Activated naive CD4-positive, alpha-beta T cell treated with anti-CD3 and anti-CD28 coated beads, Interleukin-2, amount 50 U/mL, for 72 hours (primary cell): ENCODE measurements at regions not wholly inside any gene's neighbourhood (a gene's known extent, or its start where the extent isn't known, plus 50 kb on each side); places are given as distances from the start of the nearest gene placed in this dataset.

Experiments used
- ATAC-seq, 2 donors: fragments of 150-1000 bp; cut with Tn5 transposase; 2 replicates each; pipeline ENCODE4 v1.10.0; 2021; ENCODE audit warnings: mild to moderate bottlenecking in 2 of 2, moderate library complexity in 2 of 2
- DNase-seq, 2 donors: peaks; one replicate each; pipeline ENCODE4 v3.0.0; 2021 to 2022; ENCODE audit warnings: low spot score in 2 of 2
- H3K27ac Mint-ChIP-seq, 2 donors: one replicate each; pipeline ENCODE4 v1.8.0; 2022; ENCODE audit warnings: mild to moderate bottlenecking in 2 of 2, mixed read lengths in 2 of 2
- H3K36me3 Mint-ChIP-seq, 2 donors: one replicate each; pipeline ENCODE4 v1.8.0; 2022; ENCODE audit warnings: mixed read lengths in 2 of 2
- H3K9me3 Mint-ChIP-seq, 2 donors: one replicate each; pipeline ENCODE4 v1.8.0; 2022; ENCODE audit warnings: mixed read lengths in 2 of 2

- Mint-ChIP-seq H3K9me3 (peaks cover 0 to 8% of the 10 kb centered on the region in 2 donors), H3K36me3 (no peaks in the 10 kb centered on the region), H3K27ac (no peak overlapping the region)
- ATAC-seq (no peak), DNase-seq (no peak)
Observed at GRCh38 chr1:87806379-87807094, 477.9 kb downstream of the LMO4 start.

GRCh38 chr1:87810166-87810565 is 481.5 kb downstream of the LMO4 start:
- Mint-ChIP-seq H3K9me3 (peaks cover 0 to 8% of the 10 kb centered on the region in 2 donors), H3K27ac (no peak overlapping the region), H3K36me3 (no peaks in the 10 kb centered on the region)
- ATAC-seq (no peak), DNase-seq (no peak)

GRCh38 chr1:87812871-87813577 is 484.3 kb downstream of the LMO4 start:
- ATAC-seq (no peak), DNase-seq (no peak)
- Mint-ChIP-seq H3K27ac (no peak overlapping the region), H3K9me3 (peaks cover 0 to 8% of the 10 kb centered on the region in 2 donors), H3K36me3 (no peaks in the 10 kb centered on the region)

- no peak for DNase-seq
- H3K36me3 Mint-ChIP-seq = no peaks in the 10 kb centered on the region
- no peak for ATAC-seq
- no peak overlapping the region for H3K27ac Mint-ChIP-seq
- no peaks in the 10 kb centered on the region for H3K9me3 Mint-ChIP-seq
Observed at GRCh38 chr1:87814573-87814972, 485.9 kb downstream of the LMO4 start.

GRCh38 chr1:87816646-87817045 is 488.0 kb downstream of the LMO4 start:
- H3K9me3 Mint-ChIP-seq = no peaks in the 10 kb centered on the region
- ATAC-seq (no peak), DNase-seq (no peak)
- no peak overlapping the region for H3K27ac Mint-ChIP-seq
- H3K36me3 Mint-ChIP-seq = no peaks in the 10 kb centered on the region

- DNase-seq (no peak), ATAC-seq (no peak)
- no peaks in the 10 kb centered on the region for H3K36me3 Mint-ChIP-seq
- no peaks in the 10 kb centered on the region for H3K9me3 Mint-ChIP-seq
- H3K27ac Mint-ChIP-seq = no peak overlapping the region
Observed at GRCh38 chr1:87820668-87821334, 492.1 kb downstream of the LMO4 start.

- Mint-ChIP-seq H3K27ac (no peak overlapping the region), H3K9me3 (no peaks in the 10 kb centered on the region), H3K36me3 (no peaks in the 10 kb centered on the region)
- DNase-seq = no peak
- no peak for ATAC-seq
Observed at GRCh38 chr1:87821335-87821697, 492.6 kb downstream of the LMO4 start.

- no peak for DNase-seq
Observed at GRCh38 chr1:87826681-87827251, 498.1 kb downstream of the LMO4 start.

GRCh38 chr1:87829360-87829759 is 500.7 kb downstream of the LMO4 start:
- Mint-ChIP-seq H3K36me3 (no peaks in the 10 kb centered on the region), H3K9me3 (no peaks in the 10 kb centered on the region), H3K27ac (no peak overlapping the region)
- no peak for ATAC-seq
- no peak for DNase-seq

More at GRCh38 chr1:87826681-87827251, 498.1 kb downstream of the LMO4 start:
- no peak for ATAC-seq
- no peak overlapping the region for H3K27ac Mint-ChIP-seq
- H3K9me3 Mint-ChIP-seq = no peaks in the 10 kb centered on the region
- H3K36me3 Mint-ChIP-seq = no peaks in the 10 kb centered on the region

- ATAC-seq (no peak), DNase-seq (no peak)
- Mint-ChIP-seq H3K9me3 (peaks cover 0 to 7% of the 10 kb centered on the region in 2 donors), H3K36me3 (no peaks in the 10 kb centered on the region), H3K27ac (no peak overlapping the region)
Observed at GRCh38 chr1:87830432-87830978, 501.8 kb downstream of the LMO4 start.

- ATAC-seq (no peak), DNase-seq (no peak)
- H3K27ac Mint-ChIP-seq = no peak overlapping the region
- H3K36me3 Mint-ChIP-seq = no peaks in the 10 kb centered on the region
- H3K9me3 Mint-ChIP-seq = peaks cover 0 to 7% of the 10 kb centered on the region in 2 donors
Observed at GRCh38 chr1:87833166-87833565, 504.5 kb downstream of the LMO4 start.

GRCh38 chr1:87834151-87834550 is 505.5 kb downstream of the LMO4 start:
- H3K36me3 Mint-ChIP-seq = no peaks in the 10 kb centered on the region
- peaks cover 0 to 7% of the 10 kb centered on the region in 2 donors for H3K9me3 Mint-ChIP-seq
- ATAC-seq = no peak
- no peak for DNase-seq
- H3K27ac Mint-ChIP-seq = no peak overlapping the region

- Mint-ChIP-seq H3K36me3 (no peaks in the 10 kb centered on the region), H3K27ac (no peak overlapping the region), H3K9me3 (peaks cover 0 to 7% of the 10 kb centered on the region in 2 donors)
- DNase-seq (no peak), ATAC-seq (no peak)
Observed at GRCh38 chr1:87834941-87835340, 506.3 kb downstream of the LMO4 start.

- H3K9me3 Mint-ChIP-seq = no peaks in the 10 kb centered on the region
- DNase-seq (no peak), ATAC-seq (no peak)
- H3K36me3 Mint-ChIP-seq = no peaks in the 10 kb centered on the region
- no peak overlapping the region for H3K27ac Mint-ChIP-seq
Observed at GRCh38 chr1:87840767-87841166, 512.1 kb downstream of the LMO4 start.

GRCh38 chr1:87841332-87841731 is 512.7 kb downstream of the LMO4 start:
- H3K9me3 Mint-ChIP-seq = no peaks in the 10 kb centered on the region
- H3K36me3 Mint-ChIP-seq = no peaks in the 10 kb centered on the region
- no peak overlapping the region for H3K27ac Mint-ChIP-seq
- no peak for DNase-seq
- ATAC-seq = no peak

- Mint-ChIP-seq H3K9me3 (no peaks in the 10 kb centered on the region), H3K27ac (no peak overlapping the region), H3K36me3 (no peaks in the 10 kb centered on the region)
- DNase-seq (no peak), ATAC-seq (no peak)
Observed at GRCh38 chr1:87842156-87842555, 513.5 kb downstream of the LMO4 start.

GRCh38 chr1:87844251-87844650 is 515.6 kb downstream of the LMO4 start:
- DNase-seq (no peak), ATAC-seq (no peak)
- Mint-ChIP-seq H3K27ac (no peak overlapping the region), H3K36me3 (no peaks in the 10 kb centered on the region), H3K9me3 (no peaks in the 10 kb centered on the region)
